Muscle of leg (tissue), 3 donors: ENCODE measurements at regions not wholly inside any gene's neighbourhood (a gene's known extent, or its start where the extent isn't known, plus 50 kb on each side); places are given as distances from the start of the nearest gene placed in this dataset.
"Not testable (repeated sequence)": the region's sequence is repeated elsewhere in the genome, so short reads cannot be mapped to it uniquely, and the experiment has no call there.

ENCODE experiments used
- DNase-seq: peaks from one replicate; pipeline ENCODE4 v3.0.0; 2013
- H3K27ac ChIP-seq: one replicate; pipeline ENCODE4 v1.5.1; 2013; ENCODE audit warnings: mild to moderate bottlenecking, low read length, control low read depth
- H3K27me3 ChIP-seq: one replicate; pipeline ENCODE4 v1.6.1; 2013; ENCODE audit warnings: low read length; ENCODE audit not compliant: control insufficient read depth, insufficient read depth
- H3K36me3 ChIP-seq: one replicate; pipeline ENCODE4 v1.6.1; 2013; ENCODE audit warnings: low read length; ENCODE audit not compliant: control insufficient read depth, insufficient read depth
- H3K4me1 ChIP-seq: one replicate; pipeline ENCODE4 v1.6.1; 2013; ENCODE audit warnings: low read length; ENCODE audit not compliant: control insufficient read depth, insufficient read depth
- H3K4me3 ChIP-seq: one replicate; pipeline ENCODE4 v1.5.1; 2013; ENCODE audit warnings: low read length, control low read depth
- H3K9me3 ChIP-seq: replicated peaks from 2 replicates; pipeline ENCODE4 v1.6.1; 2013; ENCODE audit warnings: low read depth, low read length; ENCODE audit not compliant: control insufficient read depth
- WGBS: methylation state at CpG from one replicate; pipeline ENCODE4 v1.1.5; 2013; ENCODE audit warnings: missing lambda C conversion rate; ENCODE audit not compliant: insufficient coverage; 5-methylcytosine and 5-hydroxymethylcytosine counted together

- Histone ChIP-seq H3K27me3 (no peaks in the 10 kb centered on the region), H3K4me1 (peaks cover 28% of the 10 kb centered on the region), H3K9me3 (no peaks in the 10 kb centered on the region), H3K27ac (no peak overlapping the region), H3K4me3 (no peak overlapping the region), H3K36me3 (no peaks in the 10 kb centered on the region)
- WGBS, result no CpG with 5 or more reads among the region's 1 CpG
- DNase-seq, result no peak
Measured at GRCh38 chr2:18045230-18045629, 166.8 kb downstream of the KCNS3 start.

- not testable (repeated sequence) for H3K27ac ChIP-seq, H3K27me3 ChIP-seq, H3K4me1 ChIP-seq, H3K36me3 ChIP-seq, DNase-seq, H3K4me3 ChIP-seq
- WGBS, result 58% methylated on average over 4 of the region's 16 CpGs
- H3K9me3 ChIP-seq, result peaks cover 11% of the 10 kb centered on the region
Measured at GRCh38 chr2:18017381-18017780, 138.9 kb downstream of the KCNS3 start.

DNA sequence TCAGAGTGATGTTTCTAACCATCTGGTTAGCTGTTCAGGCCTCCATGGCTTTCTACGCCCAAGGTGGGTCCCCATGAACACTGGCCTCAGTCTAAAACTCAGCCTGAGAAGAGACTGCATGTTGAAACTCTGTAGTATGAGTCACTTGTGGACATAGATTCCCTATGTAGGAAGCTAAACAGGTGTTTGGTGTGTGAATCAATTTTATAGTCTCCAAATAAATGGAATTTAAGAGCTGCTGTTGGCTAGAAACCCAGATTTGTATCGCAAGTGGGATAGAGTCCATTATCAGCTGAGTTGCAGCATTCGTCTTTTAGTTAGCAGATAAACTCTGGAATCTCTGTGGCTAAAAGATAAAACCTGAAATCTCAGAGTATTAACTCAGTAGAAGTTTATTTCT, 131.4 kb downstream of the KCNS3 start:
- Histone ChIP-seq H3K36me3 (no peaks in the 10 kb centered on the region), H3K27me3 (no peaks in the 10 kb centered on the region), H3K4me1 (peaks cover 2% of the 10 kb centered on the region), H3K9me3 (peaks cover 4% of the 10 kb centered on the region), H3K27ac (no peak overlapping the region), H3K4me3 (no peak overlapping the region)
- peak; percentile 2 for DNase-seq
- 71% methylated on average over 3 of the region's 3 CpGs for WGBS

DNA sequence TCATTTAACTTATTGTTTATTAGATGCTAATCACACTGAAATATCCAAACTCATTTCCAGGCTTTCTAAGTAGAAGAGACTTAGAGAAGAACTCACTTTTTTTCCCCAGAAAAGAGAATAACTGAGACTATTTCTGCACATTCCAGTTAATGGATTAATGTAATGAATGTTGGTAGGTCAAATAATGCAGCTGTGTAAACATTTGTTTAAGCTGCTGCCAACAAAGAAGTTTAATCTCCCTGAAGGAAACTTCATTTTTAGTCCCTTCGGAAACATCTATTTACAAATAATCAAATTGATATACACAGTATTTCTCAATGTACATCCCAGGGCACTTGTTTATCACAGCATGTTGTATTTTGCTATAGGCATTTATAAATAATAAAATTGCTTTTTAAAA, 126.9 kb downstream of the KCNS3 start:
- Histone ChIP-seq H3K4me3 (no peak overlapping the region), H3K4me1 (peaks cover 2% of the 10 kb centered on the region), H3K27ac (no peak overlapping the region), H3K27me3 (no peaks in the 10 kb centered on the region), H3K9me3 (peaks cover 13% of the 10 kb centered on the region), H3K36me3 (no peaks in the 10 kb centered on the region)
- peak; percentile 69 for DNase-seq
- no CpG with 5 or more reads among the region's 1 CpG for WGBS

DNA sequence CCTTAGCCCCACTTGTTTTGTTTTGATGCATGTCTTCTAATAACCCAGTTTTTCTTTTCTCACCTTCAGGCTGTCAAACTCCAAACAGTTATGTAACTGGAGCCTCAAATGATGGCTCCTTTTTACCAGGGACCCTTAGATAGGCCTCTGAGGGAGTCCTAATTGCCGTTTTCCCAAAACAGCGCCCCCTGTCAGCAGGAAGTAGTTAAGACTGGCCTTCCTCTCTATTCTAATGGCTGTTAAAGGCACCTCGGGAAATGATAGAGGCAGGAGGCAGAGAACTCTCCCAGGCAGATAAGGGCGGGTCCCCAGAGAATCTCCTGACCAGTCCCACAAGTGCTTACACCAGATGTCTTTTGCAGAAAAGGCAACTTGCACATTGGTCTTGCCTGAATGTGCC, 123.2 kb downstream of the KCNS3 start:
- H3K4me3 ChIP-seq, result no peak overlapping the region
- peaks cover 13% of the 10 kb centered on the region for H3K9me3 ChIP-seq
- H3K27ac ChIP-seq, result no peak overlapping the region
- no peaks in the 10 kb centered on the region for H3K4me1 ChIP-seq
- WGBS, result 100% methylated on average over 1 of the region's 4 CpGs
- H3K36me3 ChIP-seq, result no peaks in the 10 kb centered on the region
- no peaks in the 10 kb centered on the region for H3K27me3 ChIP-seq
- DNase-seq, result no peak

- Histone ChIP-seq H3K4me3 (no peak overlapping the region), H3K9me3 (peaks cover 10% of the 10 kb centered on the region), H3K36me3 (no peaks in the 10 kb centered on the region), H3K27ac (no peak overlapping the region), H3K27me3 (no peaks in the 10 kb centered on the region), H3K4me1 (no peaks in the 10 kb centered on the region)
- DNase-seq, result no peak
- WGBS, result no CpG with 5 or more reads among the region's 3 CpGs
Measured at GRCh38 chr2:17996978-17997377, 118.5 kb downstream of the KCNS3 start.

DNA sequence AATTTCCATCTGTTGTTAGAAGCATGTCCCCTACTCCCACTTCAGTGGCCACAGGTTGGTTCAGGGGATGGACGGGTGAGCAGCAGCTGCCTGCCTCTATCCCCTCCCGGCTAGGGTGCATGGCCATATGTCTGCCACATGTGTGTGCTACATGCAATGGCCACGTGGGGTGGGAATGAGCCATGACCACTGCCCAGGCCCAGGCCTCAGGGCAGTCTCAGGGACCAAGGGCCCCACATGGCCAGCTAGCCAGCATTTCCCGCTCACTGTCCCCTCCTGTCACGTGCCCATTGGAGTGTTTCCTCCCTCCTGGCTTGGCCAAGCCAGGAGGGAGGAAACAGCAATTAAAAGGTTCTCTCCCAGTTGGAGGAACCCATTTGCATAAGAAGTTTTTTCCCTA, 117.1 kb downstream of the KCNS3 start:
- Histone ChIP-seq H3K4me1 (no peaks in the 10 kb centered on the region), H3K27me3 (no peaks in the 10 kb centered on the region), H3K4me3 (no peak overlapping the region), H3K9me3 (peaks cover 4% of the 10 kb centered on the region), H3K27ac (no peak overlapping the region), H3K36me3 (no peaks in the 10 kb centered on the region)
- no peak for DNase-seq
- WGBS, result 45% methylated on average over 3 of the region's 5 CpGs
